Inferior parietal cortex (tissue), 1 donor: ENCODE measurements at regions not wholly inside any gene's neighbourhood (a gene's known extent, or its start where the extent isn't known, plus 50 kb on each side); places are given as distances from the start of the nearest gene placed in this dataset.
"Not testable (repeated sequence)": the region's sequence is repeated elsewhere in the genome, so short reads cannot be mapped to it uniquely, and the experiment has no call there.

Experiments
- DNase-seq: peaks from one replicate; pipeline ENCODE4 v3.0.0-alpha.2; 2016; ENCODE audit errors: extremely low spot score

GRCh38 chr1:213324859-213325258, 273.8 kb downstream of the RPS6KC1 start:
- DNase-seq, result no peak

- DNase-seq, result no peak
Observed at GRCh38 chr1:213325482-213325881, 274.4 kb downstream of the RPS6KC1 start.

GRCh38 chr1:213326281-213327016, 275.4 kb downstream of the RPS6KC1 start:
- no peak for DNase-seq

GRCh38 chr1:213327017-213327667, 276.1 kb downstream of the RPS6KC1 start:
- DNase-seq, result no peak

GRCh38 chr1:213329406-213330008, 278.5 kb downstream of the RPS6KC1 start:
- no peak for DNase-seq

GRCh38 chr1:213330281-213330680, 279.2 kb downstream of the RPS6KC1 start:
- no peak for DNase-seq

- DNase-seq, result no peak
Observed at GRCh38 chr1:213331631-213332175, 280.7 kb downstream of the RPS6KC1 start.

GRCh38 chr1:213332491-213332890, 281.4 kb downstream of the RPS6KC1 start:
- no peak for DNase-seq

GRCh38 chr1:213333121-213333520, 282.1 kb downstream of the RPS6KC1 start:
- DNase-seq, result no peak

- DNase-seq, result no peak
Observed at GRCh38 chr1:213335084-213335483, 284.0 kb downstream of the RPS6KC1 start.

GRCh38 chr1:213337025-213337678, 286.1 kb downstream of the RPS6KC1 start:
- no peak for DNase-seq

GRCh38 chr1:213340593-213340992, 289.6 kb downstream of the RPS6KC1 start:
- DNase-seq, result no peak

GRCh38 chr1:213345621-213346020, 294.6 kb downstream of the RPS6KC1 start:
- no peak for DNase-seq

GRCh38 chr1:213357403-213357802, 306.4 kb downstream of the RPS6KC1 start:
- DNase-seq, result no peak

- DNase-seq, result not testable (repeated sequence)
Observed at GRCh38 chr1:213358368-213358767, 307.3 kb downstream of the RPS6KC1 start.

GRCh38 chr1:213362598-213362997, 311.6 kb downstream of the RPS6KC1 start:
- no peak for DNase-seq

GRCh38 chr1:213366141-213366831, 315.2 kb downstream of the RPS6KC1 start:
- no peak for DNase-seq

- DNase-seq, result no peak
Observed at GRCh38 chr1:213369465-213369864, 318.4 kb downstream of the RPS6KC1 start.

GRCh38 chr1:213370523-213370922, 319.5 kb downstream of the RPS6KC1 start:
- no peak for DNase-seq

- no peak for DNase-seq
Observed at GRCh38 chr1:213371525-213371846, 320.4 kb downstream of the RPS6KC1 start.

- no peak for DNase-seq
Observed at GRCh38 chr1:213371847-213372619, 321.0 kb downstream of the RPS6KC1 start.
